ENCODE measurements at regions not wholly inside any gene's neighbourhood (a gene's known extent, or its start where the extent isn't known, plus 50 kb on each side); places are given as distances from the start of the nearest gene placed in this dataset.

GRCh38 chr10:43863859-43864591, 215.3 kb upstream of the ZNF32 start:
- no peak for TF ChIP-seq SIN3A (IDR thresholded peaks at IDR 0.05; ENCODE audit: borderline replicate concordance, insufficient read depth, low read length)
- no peak for TF ChIP-seq POLR2AphosphoS5 (IDR thresholded peaks at IDR 0.05; ENCODE audit: low read depth, low read length)
- no peak for TF ChIP-seq TAF1 (IDR thresholded peaks at IDR 0.05; ENCODE audit: borderline replicate concordance, insufficient read depth, low read length)
